Stimulated activated CD4-positive, alpha-beta T cell treated with anti-CD3 and anti-CD28 coated beads, Interleukin-1b, Interleukin-23, amount 100 ng/mL, for 4 hours (primary cell): ENCODE measurements at regions not wholly inside any gene's neighbourhood (a gene's known extent, or its start where the extent isn't known, plus 50 kb on each side); places are given as distances from the start of the nearest gene placed in this dataset.

Source experiments
- DNase-seq, 2 donors: peaks; one replicate each; pipeline ENCODE4 v3.0.0-alpha.2; 2020; ENCODE audit warnings: low read depth in 2 of 2

DNA sequence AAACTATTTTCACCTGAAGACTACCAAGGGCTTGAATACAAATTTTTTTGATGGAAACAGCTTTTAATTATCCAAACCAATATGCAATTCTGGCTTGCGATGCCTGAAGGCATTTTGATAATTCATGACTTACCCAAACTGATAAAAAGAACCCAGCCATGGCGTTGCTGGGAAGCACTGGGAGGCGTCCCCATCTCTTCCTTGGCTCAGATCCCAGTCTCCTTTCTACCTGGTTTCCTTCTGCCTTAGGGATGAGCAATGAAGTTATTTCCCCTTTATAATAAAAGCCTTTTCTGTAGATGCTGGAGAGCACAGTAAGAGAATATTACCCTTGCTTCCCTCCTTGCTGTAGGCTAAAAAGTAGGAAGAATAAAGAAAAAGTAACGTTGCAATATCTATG lies 129.1 kb upstream of the ANK3 start:
- no peak for DNase-seq

DNA sequence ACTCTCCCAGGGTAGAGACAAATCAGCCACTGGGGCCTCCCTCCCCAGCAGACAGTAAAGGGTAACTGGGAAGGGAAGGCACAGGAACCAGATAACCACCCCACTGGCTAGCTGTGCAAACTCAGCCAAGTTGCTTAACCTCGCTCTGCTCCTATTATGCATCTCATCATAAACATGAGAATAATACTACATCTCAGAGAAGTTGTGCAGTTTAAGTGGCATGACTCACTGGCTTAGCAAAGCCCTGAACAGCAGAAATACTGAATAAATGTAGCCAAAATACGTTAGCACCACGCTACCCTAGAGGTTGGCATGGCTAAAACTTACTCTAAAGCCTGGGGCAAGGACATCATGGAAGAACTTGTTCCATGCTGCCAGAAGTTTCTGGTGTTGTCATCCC lies 128.1 kb upstream of the ANK3 start:
- DNase-seq: no peak

DNA sequence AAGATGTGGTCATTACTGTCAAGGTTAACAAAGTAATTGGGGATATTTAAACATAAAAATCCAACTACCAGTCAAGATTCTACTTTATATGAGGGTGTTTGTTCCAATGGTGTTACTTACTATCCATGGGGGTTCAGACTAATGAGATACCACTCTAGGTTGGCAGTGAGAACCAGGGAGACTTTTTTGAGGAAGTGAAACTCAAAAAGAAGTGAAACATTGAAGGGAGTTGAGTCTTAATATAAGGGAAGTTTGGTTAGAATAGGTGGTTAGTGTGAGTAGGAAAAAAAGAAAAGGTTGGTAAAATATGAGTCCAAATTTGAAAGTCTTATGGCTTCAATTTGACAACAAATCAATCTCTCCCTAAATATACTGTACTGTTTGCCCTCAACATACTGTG lies 123.6 kb upstream of the ANK3 start:
- DNase-seq: no peak

DNA sequence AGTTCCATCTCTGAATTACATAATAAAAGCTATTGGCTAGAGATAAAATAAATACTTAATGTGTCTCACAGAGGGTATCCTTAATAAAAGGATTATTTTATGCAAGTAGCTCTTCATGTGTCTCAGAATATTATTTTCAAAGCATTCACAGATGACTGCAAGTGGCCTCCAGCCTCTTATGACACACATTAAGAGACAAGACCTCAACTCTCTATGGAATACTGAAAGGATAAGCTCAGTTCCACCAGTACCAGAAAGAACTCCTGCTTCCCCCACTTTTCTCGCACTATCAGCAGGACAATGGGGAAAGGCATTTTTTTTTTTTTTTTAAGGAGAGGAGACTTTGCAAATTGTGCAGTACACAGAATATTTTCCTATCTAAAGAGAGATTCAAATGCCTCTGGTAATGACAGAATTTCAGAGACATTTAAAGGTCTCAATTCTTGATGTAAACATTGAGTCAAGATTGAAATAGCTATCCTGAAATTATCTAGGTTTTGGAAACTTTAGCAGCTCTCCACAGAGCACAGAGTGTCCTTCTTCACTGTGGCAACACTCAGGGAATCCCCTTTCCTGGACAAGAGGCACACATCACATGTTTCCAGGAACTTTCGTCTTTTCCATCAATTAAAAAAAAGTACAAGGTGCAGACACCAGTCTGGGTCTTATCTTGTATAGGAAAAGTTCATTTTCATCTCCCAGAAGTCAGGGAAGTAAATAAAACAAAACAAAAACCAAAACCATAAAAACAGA lies 122.0 kb upstream of the ANK3 start:
- no peak for DNase-seq

DNA sequence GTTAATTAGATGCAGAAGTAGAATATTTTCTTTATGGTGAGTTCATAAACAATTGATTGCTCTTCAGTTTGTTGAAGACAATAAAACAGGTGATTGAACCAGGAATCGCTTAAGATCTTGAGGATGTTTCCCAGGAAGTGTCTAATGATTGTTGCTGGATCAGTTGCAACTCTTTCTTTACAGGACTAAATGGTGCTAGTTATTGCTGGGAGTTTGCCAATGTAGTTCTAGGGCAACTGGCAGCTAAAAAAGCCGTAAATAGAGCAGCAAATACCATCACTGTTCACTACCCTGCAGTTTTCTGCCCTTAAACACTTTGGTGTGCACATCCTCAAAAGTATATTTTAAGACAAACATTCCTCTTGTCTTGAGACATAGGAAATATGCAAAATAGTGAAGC lies 119.2 kb upstream of the ANK3 start:
- no peak for DNase-seq

DNA sequence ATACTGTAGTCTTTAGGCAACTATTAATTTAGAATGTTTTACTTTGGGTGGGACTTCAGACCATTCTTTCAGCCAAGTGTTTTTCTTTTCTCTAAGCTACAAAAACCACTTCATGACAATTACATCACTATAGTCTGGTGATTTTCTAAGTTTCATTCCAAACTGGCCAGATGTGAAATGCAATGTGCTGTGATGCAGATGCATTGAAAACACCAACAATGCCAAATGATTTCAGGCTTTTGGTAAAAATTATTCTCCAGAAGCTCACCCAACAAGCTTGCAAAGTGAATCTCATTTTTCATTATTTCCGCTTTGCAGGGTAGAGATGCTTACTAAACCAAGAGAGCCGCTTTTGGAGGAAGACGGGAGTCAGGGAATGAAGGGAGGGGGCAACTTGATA lies 118.4 kb upstream of the ANK3 start:
- no peak for DNase-seq

DNA sequence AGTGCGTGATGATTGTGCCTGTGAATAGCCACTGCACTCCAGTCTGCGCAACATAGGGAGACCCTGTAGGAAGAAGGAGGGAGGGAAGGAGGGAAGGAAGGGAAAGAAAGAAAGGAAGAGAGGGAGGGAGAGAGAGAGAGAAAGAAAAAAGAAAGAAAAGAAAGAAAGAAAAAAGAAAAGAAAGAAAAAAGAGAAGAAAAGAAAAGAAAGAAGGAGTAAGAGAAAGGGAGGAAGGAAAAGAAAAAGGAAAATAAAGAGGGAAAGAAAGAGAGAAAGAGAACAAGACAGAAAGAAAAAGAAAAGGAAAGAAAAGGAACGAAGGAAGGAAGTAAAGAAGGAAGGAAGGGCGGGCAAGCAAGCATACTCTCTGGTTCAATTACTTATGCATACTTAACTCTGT lies 112.9 kb upstream of the ANK3 start:
- DNase-seq: no peak

DNA sequence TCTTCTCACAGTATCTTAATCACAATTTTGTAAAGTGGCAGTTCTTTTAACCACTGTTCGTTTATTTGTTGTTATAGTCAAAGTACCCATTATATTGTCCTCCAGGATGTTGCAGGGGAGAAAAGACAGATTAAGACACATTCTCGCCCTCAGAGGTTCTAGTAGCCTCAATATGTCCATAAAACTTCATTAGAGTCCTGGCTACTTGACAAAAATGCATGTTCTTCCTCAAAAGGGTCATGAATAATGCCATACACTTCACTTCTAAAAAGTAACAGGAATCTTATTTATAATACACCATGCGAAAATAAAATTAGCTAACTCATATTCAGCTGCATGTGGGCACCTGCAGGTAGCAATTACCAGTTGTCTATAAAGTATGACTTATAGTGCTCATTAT lies 109.3 kb upstream of the ANK3 start:
- no peak for DNase-seq

DNA sequence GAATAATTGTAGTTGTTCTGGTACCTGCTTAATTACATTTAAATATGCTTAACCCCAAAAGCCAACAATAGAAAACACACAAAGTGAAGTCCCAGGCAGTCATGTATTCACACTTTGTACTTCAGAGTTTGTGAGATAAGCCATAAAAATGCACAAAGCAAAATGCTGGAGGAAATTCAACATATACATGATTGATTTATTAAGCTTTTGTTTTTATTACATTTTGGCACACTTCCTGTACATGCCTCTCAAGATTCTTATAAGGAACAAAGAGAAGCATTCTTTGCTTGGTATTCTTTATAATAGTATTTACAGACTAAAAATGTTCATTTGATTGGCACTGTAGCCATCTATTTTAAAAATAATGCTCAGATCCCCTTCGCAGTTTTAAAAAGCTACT lies 107.7 kb upstream of the ANK3 start:
- DNase-seq: no peak

DNA sequence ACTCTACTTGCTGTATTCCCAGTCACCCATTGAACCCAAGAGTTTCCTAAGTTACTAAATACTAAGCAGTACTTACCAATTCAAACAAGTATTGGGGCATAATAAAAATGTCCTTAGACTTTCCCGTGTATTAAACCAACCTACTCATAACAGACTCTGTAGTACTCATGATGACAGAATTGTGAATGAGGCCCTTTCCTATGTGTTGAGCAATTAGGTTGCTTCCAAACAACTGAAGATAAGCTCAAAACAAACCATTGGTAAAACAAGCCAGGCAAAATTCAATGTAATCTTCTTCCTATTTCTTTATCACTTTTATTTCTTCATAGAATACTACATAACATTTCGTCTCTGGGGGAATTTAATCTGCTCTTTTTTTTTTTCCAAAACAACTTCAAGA lies 106.5 kb upstream of the ANK3 start:
- DNase-seq: no peak

DNA sequence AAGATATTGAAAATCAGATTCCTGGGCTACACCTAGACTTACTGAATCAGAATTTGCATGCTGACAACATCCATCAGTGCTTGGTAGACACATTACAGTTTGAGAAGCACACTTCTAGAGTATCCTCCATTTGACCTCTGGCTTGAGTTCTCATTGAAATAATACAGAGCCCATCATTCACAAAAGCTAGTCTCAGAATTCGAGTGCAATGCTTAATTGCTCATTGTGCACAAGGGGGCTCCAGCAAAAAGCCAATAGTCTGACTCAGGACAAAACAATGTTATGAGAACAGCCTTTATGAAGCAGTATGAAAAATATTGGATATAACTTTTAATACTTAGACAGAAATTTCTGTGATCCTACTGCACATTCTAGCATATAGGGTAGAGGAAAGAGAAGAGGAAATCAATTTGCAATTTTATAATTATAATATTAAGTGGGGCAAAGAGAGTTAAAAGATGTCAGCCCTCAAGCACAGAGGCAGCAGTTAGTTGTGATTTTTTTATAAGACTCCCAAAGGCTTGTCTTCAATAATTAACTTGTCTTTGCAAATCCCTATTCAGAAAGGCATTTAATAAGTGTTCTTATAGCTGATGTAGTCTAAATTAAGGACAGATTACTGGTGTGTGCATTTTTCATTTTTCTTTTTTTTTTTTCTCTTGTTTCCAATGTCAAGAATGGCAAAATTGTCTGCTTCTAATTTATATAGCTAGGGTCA lies 105.8 kb upstream of the ANK3 start:
- DNase-seq: no peak

DNA sequence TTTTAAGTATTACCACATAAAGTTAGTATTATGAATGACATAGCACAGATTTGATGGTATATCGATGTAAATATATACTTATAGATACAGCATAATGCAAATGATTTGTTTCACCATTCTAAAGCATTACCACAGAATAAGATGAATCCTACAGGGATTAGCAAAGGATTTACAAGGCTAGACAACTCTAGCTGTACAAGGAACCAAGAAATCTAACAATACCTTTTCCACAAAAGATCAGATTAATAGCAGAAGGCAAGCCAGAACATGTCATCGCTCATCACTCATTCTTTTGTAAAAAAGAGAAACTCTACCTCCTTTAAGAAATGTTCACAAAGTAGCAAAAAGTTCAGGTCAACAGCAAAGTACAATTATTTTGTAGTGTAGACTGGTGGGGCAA lies 105.1 kb upstream of the ANK3 start:
- no peak for DNase-seq

DNA sequence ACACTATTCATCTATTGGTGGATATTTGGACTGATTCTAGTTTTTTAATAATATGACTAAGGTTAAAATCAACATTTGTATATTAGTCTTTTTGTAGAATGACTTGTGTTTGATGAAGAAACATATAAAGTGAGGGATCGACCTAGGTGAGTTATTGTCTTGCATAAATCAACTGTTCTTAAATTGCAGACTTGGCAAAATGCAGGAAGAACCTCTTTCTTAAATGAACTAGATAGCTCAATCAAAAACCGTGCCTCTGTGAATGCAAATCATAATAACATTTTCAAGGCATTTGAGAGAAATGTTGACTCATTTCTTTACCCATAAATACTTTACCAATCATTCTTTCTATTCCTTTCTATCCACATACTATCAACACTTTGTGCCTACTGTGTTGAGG lies 101.5 kb upstream of the ANK3 start:
- no peak for DNase-seq

DNA sequence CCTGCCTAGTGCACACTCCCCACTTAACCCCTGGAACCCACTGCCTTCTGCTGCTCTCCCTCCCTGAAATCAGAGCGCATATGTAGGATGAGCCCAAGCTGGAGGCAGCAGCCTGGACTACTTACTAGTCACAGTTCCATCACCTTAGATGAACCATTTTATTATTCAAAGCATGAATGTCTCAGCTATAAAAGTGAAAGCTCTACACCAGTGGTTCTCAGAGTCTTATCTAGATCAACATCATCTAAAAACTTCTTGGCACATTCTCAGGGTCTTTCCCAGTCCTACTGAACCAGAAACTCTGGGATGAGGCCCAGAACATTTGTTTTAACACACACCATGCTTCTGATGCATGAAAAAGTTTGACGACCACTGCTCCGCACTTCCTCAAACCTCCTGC lies 100.3 kb upstream of the ANK3 start:
- DNase-seq: no peak

DNA sequence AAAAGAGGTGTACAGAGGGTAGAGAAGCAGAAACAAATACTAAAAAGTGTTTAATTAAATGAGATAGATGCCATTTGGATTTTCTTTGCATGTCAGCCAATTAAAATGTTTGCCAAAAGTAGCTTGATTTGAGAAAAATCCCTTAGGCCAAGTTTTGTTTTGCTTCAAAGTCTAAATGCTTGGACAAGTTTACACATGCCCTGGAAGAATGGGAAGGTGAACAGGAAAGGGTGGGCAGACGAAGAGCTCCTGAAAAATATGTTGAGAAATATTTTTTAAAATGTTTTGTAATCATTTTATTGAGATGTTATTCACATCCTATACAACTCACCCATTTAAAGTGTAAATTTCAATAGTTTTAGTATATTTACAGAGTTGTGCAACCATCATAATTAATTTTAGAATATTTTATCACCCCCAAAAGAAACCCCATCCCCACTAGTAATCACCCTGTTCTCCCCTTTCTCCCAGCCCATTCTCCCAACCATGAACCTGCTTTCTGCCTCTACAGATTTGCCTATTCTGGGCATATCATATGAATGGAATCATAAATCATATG lies 98.5 kb upstream of the ANK3 start:
- DNase-seq: no peak

DNA sequence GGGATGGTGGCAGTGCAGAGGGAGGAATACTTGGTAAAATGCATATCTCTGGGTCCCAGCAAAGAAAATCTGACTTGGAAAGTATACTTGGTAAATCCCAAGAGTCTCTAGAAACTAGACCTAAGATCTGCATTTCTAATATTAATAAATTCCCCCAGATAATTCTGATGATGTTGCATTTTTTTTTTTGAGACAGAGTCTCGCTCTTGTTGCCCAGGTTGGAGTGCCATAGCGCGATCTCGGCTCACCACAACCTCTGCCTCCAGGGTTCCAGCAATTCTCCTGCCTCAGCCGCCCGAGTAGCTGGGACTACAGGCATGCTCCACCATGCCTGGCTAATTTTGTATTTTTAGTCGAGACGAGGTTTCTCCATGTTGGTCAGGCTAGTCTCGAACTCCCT lies 97.9 kb upstream of the ANK3 start:
- no peak for DNase-seq

DNA sequence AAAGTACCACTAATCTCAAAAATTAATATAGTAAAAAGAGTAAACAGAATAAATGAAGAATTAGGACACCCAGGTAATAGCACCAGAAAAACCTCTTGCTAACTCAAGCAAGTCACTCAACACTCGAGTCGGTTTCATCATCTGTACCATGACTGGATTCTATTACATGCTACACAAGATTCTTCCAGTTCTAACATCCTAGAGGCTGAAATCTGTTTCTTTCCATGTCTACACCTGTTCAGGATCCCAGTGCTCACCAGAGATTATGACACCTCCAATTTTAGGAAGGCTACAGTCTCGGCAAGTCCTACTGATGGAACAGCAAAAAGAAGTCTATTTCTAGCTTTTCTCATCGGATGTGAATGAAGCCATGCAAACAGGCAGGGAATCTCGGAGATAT lies 95.3 kb upstream of the ANK3 start:
- DNase-seq: no peak

DNA sequence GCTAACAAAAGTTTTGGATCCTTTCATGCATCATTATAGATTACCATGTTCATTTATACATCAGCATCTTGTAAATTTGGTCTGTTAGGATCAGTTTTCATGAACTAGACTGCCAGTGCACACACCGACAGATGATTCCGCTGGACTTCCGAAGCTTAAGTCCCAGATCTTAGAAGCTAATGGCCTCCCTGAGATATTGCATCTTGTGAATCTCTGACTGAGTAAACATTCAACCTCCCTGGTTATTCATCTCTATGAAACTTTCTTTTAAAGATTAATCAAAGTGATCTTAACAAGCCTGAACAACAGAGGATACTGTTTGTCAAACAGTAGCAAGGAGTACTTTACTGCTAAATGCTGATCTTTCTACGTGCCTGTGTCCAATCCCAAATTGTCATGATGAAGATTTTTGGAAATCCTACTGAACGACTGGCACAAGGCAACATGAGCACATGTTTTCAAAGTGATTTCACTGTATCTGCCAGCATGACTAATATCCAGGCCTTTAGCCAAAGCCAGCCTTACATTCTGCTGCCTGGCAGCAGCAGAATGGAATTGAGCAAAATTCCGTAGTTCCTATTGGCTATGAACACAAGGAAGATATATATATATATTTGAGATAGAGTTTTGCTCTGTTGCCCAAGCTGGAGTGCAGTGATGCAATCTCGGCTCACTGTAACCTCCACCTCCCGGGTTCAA lies 91.3 kb upstream of the ANK3 start:
- DNase-seq: no peak

DNA sequence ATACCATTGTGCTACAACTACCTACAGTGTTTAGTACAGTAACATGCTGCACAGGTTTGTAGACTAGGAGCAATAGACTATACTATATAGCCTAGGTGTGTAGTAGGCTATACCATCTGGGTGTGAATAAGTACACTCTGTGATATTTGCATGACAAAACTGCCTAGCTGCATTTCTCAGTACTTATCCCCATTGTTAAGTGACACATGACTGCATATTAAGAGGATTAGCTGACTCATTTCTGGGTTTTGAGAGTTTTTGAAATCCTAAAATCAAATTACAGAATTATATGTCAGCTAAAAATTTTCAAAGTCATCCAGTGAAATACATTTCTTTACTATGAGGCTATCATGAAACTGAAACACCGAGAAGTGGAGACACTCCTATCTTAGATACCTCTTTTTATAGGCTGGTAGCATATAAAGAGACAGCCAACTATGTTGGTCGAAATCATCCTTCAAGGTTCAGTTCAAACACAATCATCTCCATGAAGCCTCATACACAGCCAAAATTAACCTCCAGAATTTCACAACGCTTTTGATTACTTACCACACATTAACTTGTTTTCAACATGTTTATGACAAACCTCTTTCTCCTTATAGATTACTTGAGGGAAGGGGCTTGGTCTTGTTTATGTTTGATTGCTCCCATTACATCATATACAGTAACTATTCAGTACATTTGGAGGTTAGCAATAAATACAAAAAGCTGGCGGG lies 89.8 kb upstream of the ANK3 start:
- no peak for DNase-seq

DNA sequence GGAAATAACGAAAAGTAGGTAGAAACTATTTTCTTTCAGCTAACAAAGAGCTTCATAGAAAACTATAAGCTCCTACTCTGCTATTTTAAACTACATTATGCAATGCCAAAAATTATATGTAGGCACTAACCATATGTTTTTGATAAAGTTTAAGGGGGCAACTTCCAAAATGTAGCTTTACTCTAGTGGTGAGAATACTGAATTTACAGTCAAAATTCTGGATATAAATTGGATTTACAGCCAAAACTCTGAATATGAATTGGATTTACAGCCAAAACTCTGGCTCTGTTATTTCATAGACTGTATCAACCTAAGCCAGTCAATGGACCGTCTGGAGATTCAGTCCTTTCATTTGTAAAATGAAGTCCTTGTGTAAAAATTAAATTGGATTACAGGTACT lies 86.8 kb upstream of the ANK3 start:
- no peak for DNase-seq

DNA sequence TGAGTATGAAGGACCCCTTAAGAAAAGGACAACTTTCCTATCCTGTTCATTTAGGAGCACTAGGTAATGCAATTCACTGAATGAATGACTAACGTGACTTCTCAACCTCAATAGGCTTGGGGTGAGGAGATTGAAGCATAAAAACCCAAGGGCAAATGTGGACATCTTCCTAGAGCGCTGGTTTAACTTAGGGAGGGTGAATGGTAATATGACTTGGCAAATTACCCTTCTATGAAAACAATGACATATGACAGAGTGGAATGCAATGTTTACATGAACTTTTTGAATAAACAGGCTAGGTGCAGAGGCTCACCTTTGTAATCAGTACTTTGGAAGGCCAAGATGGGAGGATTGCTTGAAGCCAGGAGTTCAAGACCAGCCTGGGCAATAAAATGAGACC lies 83.9 kb upstream of the ANK3 start:
- no peak for DNase-seq

DNA sequence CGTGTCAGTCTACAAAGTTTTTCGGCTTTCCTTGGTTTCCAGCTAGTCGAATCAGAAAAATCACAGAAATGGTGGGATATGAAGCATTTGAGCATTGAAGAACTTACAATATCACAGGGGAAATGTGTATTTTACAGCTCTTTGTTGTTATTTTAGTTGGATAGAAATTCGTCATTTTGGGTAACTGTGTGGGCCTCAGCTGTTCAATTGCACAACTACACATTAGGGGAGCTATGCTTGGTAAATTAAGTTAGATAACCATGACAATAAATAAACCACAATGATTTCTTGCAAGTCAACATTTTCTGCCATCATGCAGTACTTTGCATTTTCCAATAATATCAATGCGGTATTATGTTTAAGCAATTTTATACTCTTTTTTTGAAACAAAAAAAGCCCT lies 80.4 kb upstream of the ANK3 start:
- no peak for DNase-seq
